CD4-positive, CD25-positive, alpha-beta regulatory T cell (primary cell): ENCODE measurements at regions not wholly inside any gene's neighbourhood (a gene's known extent, or its start where the extent isn't known, plus 50 kb on each side); places are given as distances from the start of the nearest gene placed in this dataset.

Experiments used
- ATAC-seq, 2 donors: fragments of 150-1000 bp; cut with Tn5 transposase; one replicate each; pipeline ENCODE4 v1.10.0; 2021; ENCODE audit warnings: low read depth in 2 of 2, moderate number of reproducible peaks in 2 of 2, moderate library complexity in 1 of 2
- DNase-seq, 3 donors: peaks; one replicate each; pipeline versions ENCODE4 v3.0.0 to v3.0.0-alpha.2; 2012 to 2022; ENCODE audit warnings: mixed read lengths in 1 of 3
- H3K27ac ChIP-seq: one replicate; pipeline ENCODE4 v1.7.0; 2013; ENCODE audit warnings: mild to moderate bottlenecking, low read length; ENCODE audit not compliant: insufficient read depth, poor library complexity, severe bottlenecking
- H3K27me3 ChIP-seq: one replicate; pipeline ENCODE4 v1.7.0; 2013; ENCODE audit warnings: low read length; ENCODE audit not compliant: control insufficient read depth, insufficient read depth
- H3K36me3 ChIP-seq: one replicate; pipeline ENCODE4 v1.7.0; 2013; ENCODE audit warnings: mild to moderate bottlenecking, low read length, moderate library complexity; ENCODE audit not compliant: control insufficient read depth, insufficient read depth
- H3K4me1 ChIP-seq: 2 replicates; pipeline ENCODE4 v1.7.0; 2013; ENCODE audit warnings: mild to moderate bottlenecking, low read length; ENCODE audit not compliant: insufficient read depth, control insufficient read depth, poor library complexity, severe bottlenecking
- H3K4me3 ChIP-seq: one replicate; pipeline ENCODE4 v1.7.0; 2013; ENCODE audit warnings: low read depth, mild to moderate bottlenecking, low read length, moderate library complexity
- H3K9me3 ChIP-seq, 2 experiments: 1 replicate in 1 of 2; 2 replicates in 1 of 2; pipeline ENCODE4 v1.7.0; 2013; ENCODE audit warnings: low read length in 2 of 2, mild to moderate bottlenecking in 1 of 2, moderate library complexity in 1 of 2; ENCODE audit not compliant: control insufficient read depth in 2 of 2
- H3K27ac Mint-ChIP-seq, 3 donors: one replicate each; pipeline ENCODE4 v1.8.0; 2020 to 2022; ENCODE audit warnings: mild to moderate bottlenecking in 3 of 3, mixed read lengths in 3 of 3, moderate library complexity in 2 of 3
- H3K27me3 Mint-ChIP-seq: one replicate; pipeline ENCODE4 v1.8.0; 2022; ENCODE audit warnings: mild to moderate bottlenecking, mixed read lengths
- H3K36me3 Mint-ChIP-seq: one replicate; pipeline ENCODE4 v1.8.0; 2020; ENCODE audit warnings: mixed read lengths
- H3K4me1 Mint-ChIP-seq, 4 donors: one replicate each; pipeline ENCODE4 v1.8.0; 2020 to 2022; ENCODE audit warnings: mixed read lengths in 4 of 4, mild to moderate bottlenecking in 1 of 4
- H3K4me3 Mint-ChIP-seq, 4 donors: one replicate each; pipeline ENCODE4 v1.8.0; 2020 to 2022; ENCODE audit warnings: mild to moderate bottlenecking in 4 of 4, mixed read lengths in 4 of 4, moderate library complexity in 3 of 4
- H3K9me3 Mint-ChIP-seq, 7 donors: one replicate each; pipeline ENCODE4 v1.8.0; 2020 to 2022; ENCODE audit warnings: mixed read lengths in 7 of 7, mild to moderate bottlenecking in 3 of 7, moderate library complexity in 2 of 7

DNA sequence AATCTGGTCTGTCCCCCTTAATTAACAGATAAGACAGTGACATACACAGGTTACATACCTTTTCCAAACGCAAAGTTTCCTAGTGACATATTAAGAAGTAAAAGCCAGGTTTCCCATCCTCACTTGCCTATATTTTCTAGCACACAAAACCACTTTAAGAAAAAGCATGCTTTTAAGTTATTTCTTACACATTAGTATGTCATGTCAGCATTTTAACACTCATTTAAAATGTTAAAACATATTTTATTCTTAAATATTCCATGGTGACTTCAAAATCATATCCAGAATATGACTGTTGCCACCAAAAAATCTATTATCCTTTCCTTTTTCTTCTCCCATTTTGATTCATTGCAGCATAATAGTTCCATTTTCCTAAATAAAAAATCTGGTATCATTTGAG is 1830.2 kb downstream of the STIM2 start:
- H3K4me1 Mint-ChIP-seq, result no peaks in the 10 kb centered on the region
- DNase-seq (no peak), ATAC-seq (no peak)
- H3K9me3 Mint-ChIP-seq, result peaks cover 0 to 29% (median 5%) of the 10 kb centered on the region in 7 donors
- H3K27ac ChIP-seq, result no peak overlapping the region
- no peaks in the 10 kb centered on the region for H3K27me3 ChIP-seq
- no peak overlapping the region for H3K4me3 ChIP-seq
- no peak overlapping the region for H3K4me3 Mint-ChIP-seq
- H3K27me3 Mint-ChIP-seq, result no peaks in the 10 kb centered on the region
- no peak overlapping the region for H3K27ac Mint-ChIP-seq
- H3K4me1 ChIP-seq, result no peaks in the 10 kb centered on the region
- H3K36me3 ChIP-seq, result no peaks in the 10 kb centered on the region
- H3K36me3 Mint-ChIP-seq, result no peaks in the 10 kb centered on the region
- H3K9me3 ChIP-seq, result peaks cover 0 to 7% of the 10 kb centered on the region in 2 experiments

DNA sequence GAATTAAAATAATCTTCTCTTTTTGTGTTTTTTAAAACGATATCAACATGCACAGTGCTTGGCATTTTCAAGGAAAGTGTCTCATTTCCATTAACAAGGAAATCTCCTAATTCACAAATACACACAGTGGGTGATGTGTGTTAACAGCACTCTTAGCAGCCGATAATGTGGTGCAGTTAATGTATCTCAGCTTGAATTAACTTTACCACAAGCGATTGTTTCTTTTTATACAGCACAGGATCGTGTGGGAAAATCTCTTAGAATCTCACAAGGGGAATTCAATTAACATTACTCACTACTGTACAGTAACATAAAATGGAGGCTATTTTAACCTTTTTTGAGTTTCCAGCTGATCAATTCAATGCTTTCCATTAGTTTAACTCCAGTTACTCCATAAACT is 1841.9 kb downstream of the STIM2 start:
- no peak for ATAC-seq
- no peak overlapping the region for H3K4me3 Mint-ChIP-seq
- no peaks in the 10 kb centered on the region for H3K36me3 Mint-ChIP-seq

GRCh38 chr4:28709891-28710290 is 1849.2 kb downstream of the STIM2 start:
- ATAC-seq (no peak), DNase-seq (no peak)
- H3K9me3 ChIP-seq, result peaks cover 0 to 2% of the 10 kb centered on the region in 2 experiments
- no peaks in the 10 kb centered on the region for H3K27me3 Mint-ChIP-seq
- H3K4me3 ChIP-seq, result no peak overlapping the region
- H3K36me3 Mint-ChIP-seq, result no peaks in the 10 kb centered on the region
- H3K4me1 ChIP-seq, result no peaks in the 10 kb centered on the region
- no peak overlapping the region for H3K4me3 Mint-ChIP-seq
- no peak overlapping the region for H3K27ac Mint-ChIP-seq
- H3K27ac ChIP-seq, result no peak overlapping the region
- no peaks in the 10 kb centered on the region for H3K36me3 ChIP-seq
- H3K4me1 Mint-ChIP-seq, result no peaks in the 10 kb centered on the region
- peaks cover 0 to 17% (median 7%) of the 10 kb centered on the region in 7 donors for H3K9me3 Mint-ChIP-seq
- no peaks in the 10 kb centered on the region for H3K27me3 ChIP-seq

More for the DNA sequence above, 1841.9 kb downstream of the STIM2 start:
- Histone ChIP-seq H3K36me3 (no peaks in the 10 kb centered on the region), H3K4me3 (no peak overlapping the region), H3K9me3 (peaks cover 3 to 13% of the 10 kb centered on the region in 2 experiments), H3K4me1 (no peaks in the 10 kb centered on the region), H3K27me3 (no peaks in the 10 kb centered on the region), H3K27ac (no peak overlapping the region)
- Mint-ChIP-seq H3K27ac (no peak overlapping the region), H3K4me1 (no peaks in the 10 kb centered on the region), H3K27me3 (no peaks in the 10 kb centered on the region), H3K9me3 (peaks cover 0 to 24% (median 4%) of the 10 kb centered on the region in 7 donors)
- DNase-seq, result no peak

- H3K27ac Mint-ChIP-seq, result no peak overlapping the region
- H3K36me3 Mint-ChIP-seq, result no peaks in the 10 kb centered on the region
- ATAC-seq (no peak), DNase-seq (no peak)
- no peaks in the 10 kb centered on the region for H3K27me3 Mint-ChIP-seq
- peaks cover 1 to 24% (median 8%) of the 10 kb centered on the region in 7 donors for H3K9me3 Mint-ChIP-seq
- Histone ChIP-seq H3K36me3 (no peaks in the 10 kb centered on the region), H3K27me3 (no peaks in the 10 kb centered on the region), H3K4me3 (no peak overlapping the region), H3K4me1 (no peaks in the 10 kb centered on the region), H3K27ac (no peak overlapping the region), H3K9me3 (no peaks in the 10 kb centered on the region)
- no peak overlapping the region for H3K4me3 Mint-ChIP-seq
- no peaks in the 10 kb centered on the region for H3K4me1 Mint-ChIP-seq
Observed at GRCh38 chr4:28723371-28723770, 1862.7 kb downstream of the STIM2 start.

DNA sequence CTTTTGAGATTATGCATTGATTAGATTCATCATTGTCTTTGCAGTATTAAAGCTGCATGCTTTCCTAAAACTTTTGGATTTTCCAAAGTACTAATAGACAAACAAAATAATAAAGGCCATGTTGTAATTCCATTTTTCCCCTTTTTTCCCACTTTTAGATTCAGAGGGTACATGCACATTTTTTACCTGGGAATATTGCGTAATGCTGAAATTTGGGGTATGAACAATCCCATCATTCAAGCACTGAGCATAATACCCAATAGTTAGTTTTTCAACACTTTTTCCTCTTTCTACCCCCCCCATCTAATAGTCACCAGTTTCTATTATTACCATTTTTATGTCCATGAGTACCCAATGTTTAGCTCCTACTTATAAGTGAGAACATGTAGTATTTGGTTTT is 1863.6 kb downstream of the STIM2 start:
- Histone ChIP-seq H3K4me3 (no peak overlapping the region), H3K9me3 (no peaks in the 10 kb centered on the region), H3K27me3 (no peaks in the 10 kb centered on the region), H3K4me1 (no peaks in the 10 kb centered on the region), H3K27ac (no peak overlapping the region), H3K36me3 (no peaks in the 10 kb centered on the region)
- no peak overlapping the region for H3K27ac Mint-ChIP-seq
- H3K27me3 Mint-ChIP-seq, result no peaks in the 10 kb centered on the region
- no peaks in the 10 kb centered on the region for H3K4me1 Mint-ChIP-seq
- ATAC-seq (no peak), DNase-seq (no peak)
- H3K9me3 Mint-ChIP-seq, result peaks cover 3 to 24% (median 10%) of the 10 kb centered on the region in 7 donors
- no peaks in the 10 kb centered on the region for H3K36me3 Mint-ChIP-seq
- H3K4me3 Mint-ChIP-seq, result no peak overlapping the region

GRCh38 chr4:28730304-28730703 is 1869.7 kb downstream of the STIM2 start:
- Histone ChIP-seq H3K36me3 (no peaks in the 10 kb centered on the region), H3K4me3 (no peak overlapping the region)
- no peaks in the 10 kb centered on the region for H3K27me3 Mint-ChIP-seq

DNA sequence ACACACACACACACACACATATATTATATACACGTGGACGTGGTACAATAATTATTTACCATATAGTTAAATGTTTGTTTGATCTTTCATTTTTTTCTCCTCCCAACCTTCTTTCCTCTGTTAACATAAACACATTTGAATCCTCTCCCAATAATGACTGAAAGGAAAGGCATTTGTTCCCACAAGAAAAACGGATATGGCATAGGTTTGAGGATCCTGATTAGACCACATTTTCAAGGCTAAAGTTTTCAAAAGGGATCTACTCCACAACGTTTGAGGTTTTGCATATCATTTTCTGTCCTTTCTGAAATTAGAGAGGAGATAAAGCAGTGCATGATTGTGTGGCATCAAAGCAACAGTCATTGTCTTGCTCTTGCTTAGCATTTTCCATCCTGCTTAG is 1883.4 kb downstream of the STIM2 start:
- no peak overlapping the region for H3K4me3 ChIP-seq
- H3K27me3 Mint-ChIP-seq, result no peaks in the 10 kb centered on the region
- peaks cover 0 to 2% of the 10 kb centered on the region in 2 experiments for H3K9me3 ChIP-seq
- no peaks in the 10 kb centered on the region for H3K4me1 Mint-ChIP-seq
- ATAC-seq, result no peak
- no peak for DNase-seq
- no peaks in the 10 kb centered on the region for H3K36me3 ChIP-seq
- H3K4me1 ChIP-seq, result no peaks in the 10 kb centered on the region
- H3K27ac ChIP-seq, result no peak overlapping the region
- H3K27me3 ChIP-seq, result no peaks in the 10 kb centered on the region
- peaks cover 0 to 8% (median 2%) of the 10 kb centered on the region in 7 donors for H3K9me3 Mint-ChIP-seq
- no peak overlapping the region for H3K4me3 Mint-ChIP-seq
- H3K36me3 Mint-ChIP-seq, result no peaks in the 10 kb centered on the region
- H3K27ac Mint-ChIP-seq, result no peak overlapping the region

More at GRCh38 chr4:28730304-28730703, 1869.7 kb downstream of the STIM2 start:
- Mint-ChIP-seq H3K27ac (no peak overlapping the region), H3K4me3 (no peak overlapping the region), H3K4me1 (no peaks in the 10 kb centered on the region), H3K9me3 (peaks cover under 1 to 18% (median 7%) of the 10 kb centered on the region in 7 donors), H3K36me3 (no peaks in the 10 kb centered on the region)
- no peak for ATAC-seq
- Histone ChIP-seq H3K9me3 (peaks cover 2 to 21% of the 10 kb centered on the region in 2 experiments), H3K4me1 (no peaks in the 10 kb centered on the region), H3K27me3 (no peaks in the 10 kb centered on the region), H3K27ac (no peak overlapping the region)
- DNase-seq, result no peak

- Histone ChIP-seq H3K36me3 (no peaks in the 10 kb centered on the region), H3K27me3 (no peaks in the 10 kb centered on the region), H3K9me3 (no peaks in the 10 kb centered on the region), H3K27ac (no peak overlapping the region), H3K4me3 (no peak overlapping the region), H3K4me1 (no peaks in the 10 kb centered on the region)
- H3K4me1 Mint-ChIP-seq, result no peaks in the 10 kb centered on the region
- no peak overlapping the region for H3K27ac Mint-ChIP-seq
- no peaks in the 10 kb centered on the region for H3K36me3 Mint-ChIP-seq
- peaks cover 0 to 14% (median 2%) of the 10 kb centered on the region in 7 donors for H3K9me3 Mint-ChIP-seq
- no peak for DNase-seq
- H3K4me3 Mint-ChIP-seq, result no peak overlapping the region
- no peak for ATAC-seq
- no peaks in the 10 kb centered on the region for H3K27me3 Mint-ChIP-seq
Observed at GRCh38 chr4:28754376-28754775, 1893.7 kb downstream of the STIM2 start.
